PC-9 (cell line): ENCODE measurements at regions not wholly inside any gene's neighbourhood (a gene's known extent, or its start where the extent isn't known, plus 50 kb on each side); places are given as distances from the start of the nearest gene placed in this dataset.

Source experiments
- BruUV-seq: library from RNA; stranded (reverse); fragments of 400-500 nt; replicated peaks from 2 replicates; lab custom pipeline; 2021; lab: Mats Ljungman, UMichigan
- CTCF ChIA-PET: fragments of 300-600 bp; sonication (Branson Sonifier 250); formaldehyde crosslinking; loops from one replicate; lab custom pipeline; 2022; ENCODE audit warnings: antibody characterized with exemption; lab: Charles Lee
- POLR2A ChIA-PET: fragments of 300-600 bp; sonication (Branson Sonifier 250); formaldehyde crosslinking; loops from one replicate; lab custom pipeline; 2022; ENCODE audit warnings: antibody characterized with exemption; ENCODE audit not compliant: unreplicated experiment; lab: Charles Lee
- DNase-seq, 2 experiments: peaks; one replicate each; pipeline versions ENCODE4 v3.0.0 to v3.0.0-alpha.2; 2015 to 2022; ENCODE audit warnings: mixed read lengths in 1 of 2
- H2AFZ ChIP-seq: fragments of 200-600 bp; sonication (generic); 2 replicates; pipeline ENCODE4 v1.8.1; 2017; ENCODE audit warnings: antibody characterized with exemption
- H3F3A ChIP-seq: fragments of 200-600 bp; sonication (generic); 2 replicates; pipeline ENCODE4 v1.8.1; 2017; ENCODE audit warnings: antibody characterized with exemption, mild to moderate bottlenecking, low read depth; ENCODE audit not compliant: insufficient read depth
- H3K27ac ChIP-seq: fragments of 200-600 bp; sonication (generic); 2 replicates; pipeline ENCODE4 v1.6.1; 2016; ENCODE audit warnings: mixed run types
- H3K27me3 ChIP-seq: fragments of 200-600 bp; sonication (generic); 2 replicates; pipeline ENCODE4 v1.6.1; 2016; ENCODE audit warnings: low read depth, mixed run types; ENCODE audit not compliant: insufficient read depth
- H3K36me3 ChIP-seq: fragments of 200-600 bp; sonication (generic); 2 replicates; pipeline ENCODE4 v1.6.1; 2016; ENCODE audit warnings: low read depth, mixed run types
- H3K4me1 ChIP-seq: fragments of 200-600 bp; sonication (generic); replicated peaks from 2 replicates; pipeline ENCODE4 v1.6.1; 2016; ENCODE audit warnings: mixed run types; ENCODE audit not compliant: insufficient read depth
- H3K4me2 ChIP-seq: fragments of 200-600 bp; sonication (generic); 2 replicates; pipeline ENCODE4 v1.6.1; 2017; ENCODE audit warnings: mixed run types
- H3K4me3 ChIP-seq: fragments of 200-600 bp; sonication (generic); 2 replicates; pipeline ENCODE4 v1.6.1; 2016; ENCODE audit warnings: mixed run types
- H3K79me2 ChIP-seq: fragments of 200-600 bp; sonication (generic); 2 replicates; pipeline ENCODE4 v1.6.1; 2017; ENCODE audit warnings: low read depth, mixed run types
- H3K9me2 ChIP-seq: fragments of 200-600 bp; sonication (generic); 2 replicates; pipeline ENCODE4 v1.8.1; 2017; ENCODE audit warnings: mild to moderate bottlenecking; ENCODE audit not compliant: insufficient read depth
- H3K9me3 ChIP-seq: fragments of 200-600 bp; sonication (generic); 2 replicates; pipeline ENCODE4 v1.8.1; 2016; ENCODE audit warnings: low read depth; ENCODE audit not compliant: insufficient read depth
- H4K20me1 ChIP-seq: fragments of 200-600 bp; sonication (generic); 2 replicates; pipeline ENCODE4 v1.8.1; 2017; ENCODE audit not compliant: insufficient read depth
- CTCF ChIP-seq: fragments of 200-600 bp; sonication (generic); conservative IDR thresholded peaks from 2 replicates; pipeline ENCODE4 v1.6.1; 2017; ENCODE audit warnings: mixed run types, antibody characterized with exemption, mild to moderate bottlenecking, moderate library complexity
- EZH2 ChIP-seq: fragments of 200-600 bp; sonication (generic); IDR thresholded peaks from 2 replicates; pipeline ENCODE4 v1.8.0; 2017; ENCODE audit warnings: antibody characterized with exemption, low read depth
- intact Hi-C: fragments of 100-400 bp; cut with micrococcal nuclease; formaldehyde crosslinking; loops from one replicate; pipeline ENCODE4 v1.10.0; 2022; ENCODE audit not compliant: unreplicated experiment

GRCh38 chr7:76123316-76123715 is 75.4 kb downstream of the MDH2 start:
- no peak for TF ChIP-seq CTCF
- TF ChIP-seq EZH2: no peak
- Histone ChIP-seq H3K4me3 (no peak overlapping the region), H3K9me3 (no peaks in the 10 kb centered on the region), H3K79me2 (no peaks in the 10 kb centered on the region), H3K4me2 (no peak overlapping the region), H3K27ac (no peak overlapping the region), H3K27me3 (no peaks in the 10 kb centered on the region), H3F3A (no peaks in the 10 kb centered on the region), H3K9me2 (no peaks in the 10 kb centered on the region), H3K36me3 (no peaks in the 10 kb centered on the region), H2AFZ (no peak overlapping the region), H3K4me1 (peaks cover 16% of the 10 kb centered on the region), H4K20me1 (no peaks in the 10 kb centered on the region)
- intact Hi-C loops: no loop called here
- CTCF ChIA-PET: interaction anchor here (0.7 to 1.2 kb wide), 2 partner anchors 54 to 55 kb away, joined by 4 to 5 read pairs; no protein-coding TSS in a partner anchor
- DNase-seq: peak; percentile 5 to 61
- no TSS peak for BruUV-seq
- POLR2A ChIA-PET: no interaction called here

- H3K36me3 ChIP-seq: no peaks in the 10 kb centered on the region
- H3K9me3 ChIP-seq: no peaks in the 10 kb centered on the region
- no peaks in the 10 kb centered on the region for H4K20me1 ChIP-seq
- no peak overlapping the region for H2AFZ ChIP-seq
- H3K4me3 ChIP-seq: no peak overlapping the region
- BruUV-seq: no TSS peak
- no peak for DNase-seq
- H3K4me2 ChIP-seq: no peak overlapping the region
- H3K79me2 ChIP-seq: no peaks in the 10 kb centered on the region
- ChIA-PET POLR2A (no interaction called here), CTCF (no interaction called here)
- H3K4me1 ChIP-seq: peaks cover 16% of the 10 kb centered on the region
- no peaks in the 10 kb centered on the region for H3F3A ChIP-seq
- H3K9me2 ChIP-seq: no peaks in the 10 kb centered on the region
- no peaks in the 10 kb centered on the region for H3K27me3 ChIP-seq
- no peak for TF ChIP-seq CTCF
- TF ChIP-seq EZH2: no peak
- intact Hi-C loops: no loop called here
- H3K27ac ChIP-seq: no peak overlapping the region
These were observed 76.1 kb upstream of the SRRM3 start for GRCh38 chr7:76125560-76125959.

DNA sequence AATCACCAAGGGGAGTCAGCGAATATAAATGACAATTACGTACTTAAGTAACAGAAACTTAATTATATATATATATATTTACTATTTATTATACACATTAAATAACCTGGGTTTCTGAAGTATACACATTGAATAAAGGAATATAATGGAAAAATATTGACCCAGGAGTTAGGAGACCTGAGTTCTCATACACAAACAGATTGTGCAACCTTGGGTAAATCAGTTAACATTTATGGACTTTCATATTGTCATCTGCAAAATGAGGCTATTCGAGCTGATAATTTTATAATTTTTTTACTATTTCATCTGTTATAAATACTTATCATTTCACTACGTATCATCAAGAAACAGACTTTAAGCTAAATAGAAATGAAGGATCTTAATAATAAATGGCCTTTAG is 75.1 kb upstream of the SRRM3 start:
- Histone ChIP-seq H3K79me2 (no peaks in the 10 kb centered on the region), H3K27ac (no peak overlapping the region), H2AFZ (no peak overlapping the region), H3K9me2 (no peaks in the 10 kb centered on the region), H3K4me2 (no peak overlapping the region), H4K20me1 (no peaks in the 10 kb centered on the region), H3K4me3 (no peak overlapping the region), H3F3A (no peaks in the 10 kb centered on the region), H3K4me1 (peaks cover 16% of the 10 kb centered on the region), H3K36me3 (no peaks in the 10 kb centered on the region), H3K27me3 (no peaks in the 10 kb centered on the region), H3K9me3 (no peaks in the 10 kb centered on the region)
- DNase-seq: no peak
- no TSS peak for BruUV-seq
- TF ChIP-seq EZH2: no peak
- no peak for TF ChIP-seq CTCF
- intact Hi-C loops: no loop called here
- ChIA-PET CTCF (interaction anchor here (2.6 kb wide), 1 partner anchor 57 kb away, joined by 10 read pairs; no protein-coding TSS in a partner anchor), POLR2A (no interaction called here)
